Fibroblast of pulmonary artery (primary cell): ENCODE measurements at regions not wholly inside any gene's neighbourhood (a gene's known extent, or its start where the extent isn't known, plus 50 kb on each side); places are given as distances from the start of the nearest gene placed in this dataset.
"Not testable (repeated sequence)": the region's sequence is repeated elsewhere in the genome, so short reads cannot be mapped to it uniquely, and the experiment has no call there.

Experiments
- DNase-seq: peaks from one replicate; pipeline ENCODE4 v3.0.0-alpha.2; 2010; ENCODE audit warnings: low read depth
- H3K4me3 ChIP-seq: replicated peaks from 2 replicates; pipeline ENCODE4 v1.5.1; 2011; ENCODE audit warnings: low read depth, mild to moderate bottlenecking, control low read depth, low read length, moderate library complexity
- TF ChIP-seq, protein P1 (sequence below): IDR thresholded peaks from 2 replicates; pipeline ENCODE4 v1.5.1; 2011; ENCODE audit warnings: mild to moderate bottlenecking, control low read depth, low read length, inconsistent platforms; ENCODE audit errors: missing control alignments

DNA sequence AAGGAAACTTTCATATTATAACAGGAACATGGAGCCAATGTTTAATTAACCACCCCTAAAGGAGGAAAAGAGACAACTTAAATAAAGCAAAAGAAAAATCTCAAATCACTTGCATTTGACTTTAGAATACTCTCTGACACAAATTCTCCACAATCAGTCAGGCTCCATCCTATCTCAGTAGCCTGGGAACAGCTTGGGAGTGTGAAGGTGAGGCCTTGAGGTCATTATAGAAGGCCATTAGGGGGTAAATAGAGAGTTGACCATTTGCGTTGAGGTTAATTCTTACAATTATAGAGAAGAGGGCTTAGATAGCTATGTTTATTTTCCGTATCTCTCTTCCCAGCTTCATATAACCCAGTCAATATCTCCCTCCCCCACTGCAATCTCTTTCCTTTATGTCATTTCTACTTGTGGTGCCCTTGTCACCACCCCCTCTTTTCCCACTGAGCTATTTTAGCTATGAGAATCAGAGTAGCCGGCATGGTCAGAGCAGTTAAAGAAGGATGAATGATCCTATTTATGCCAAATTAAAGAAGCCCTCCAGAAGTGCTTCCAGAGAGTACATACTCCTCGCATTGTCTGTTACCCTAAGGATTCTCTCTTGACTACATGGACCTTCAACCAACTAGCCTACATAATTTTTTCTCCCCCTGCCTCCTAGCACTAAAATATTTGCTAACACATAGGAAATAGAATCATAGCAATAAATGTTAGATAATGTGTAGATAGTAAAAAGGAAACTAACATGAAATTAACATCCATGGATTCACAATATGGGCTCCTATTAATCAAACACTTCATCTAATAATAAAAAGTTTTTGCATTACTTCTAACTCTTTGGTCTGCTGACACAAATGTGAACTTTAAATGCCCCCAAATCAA is 135.2 kb upstream of the KRR1 start:
- DNase-seq = no peak
- TF ChIP-seq, protein P1, sequence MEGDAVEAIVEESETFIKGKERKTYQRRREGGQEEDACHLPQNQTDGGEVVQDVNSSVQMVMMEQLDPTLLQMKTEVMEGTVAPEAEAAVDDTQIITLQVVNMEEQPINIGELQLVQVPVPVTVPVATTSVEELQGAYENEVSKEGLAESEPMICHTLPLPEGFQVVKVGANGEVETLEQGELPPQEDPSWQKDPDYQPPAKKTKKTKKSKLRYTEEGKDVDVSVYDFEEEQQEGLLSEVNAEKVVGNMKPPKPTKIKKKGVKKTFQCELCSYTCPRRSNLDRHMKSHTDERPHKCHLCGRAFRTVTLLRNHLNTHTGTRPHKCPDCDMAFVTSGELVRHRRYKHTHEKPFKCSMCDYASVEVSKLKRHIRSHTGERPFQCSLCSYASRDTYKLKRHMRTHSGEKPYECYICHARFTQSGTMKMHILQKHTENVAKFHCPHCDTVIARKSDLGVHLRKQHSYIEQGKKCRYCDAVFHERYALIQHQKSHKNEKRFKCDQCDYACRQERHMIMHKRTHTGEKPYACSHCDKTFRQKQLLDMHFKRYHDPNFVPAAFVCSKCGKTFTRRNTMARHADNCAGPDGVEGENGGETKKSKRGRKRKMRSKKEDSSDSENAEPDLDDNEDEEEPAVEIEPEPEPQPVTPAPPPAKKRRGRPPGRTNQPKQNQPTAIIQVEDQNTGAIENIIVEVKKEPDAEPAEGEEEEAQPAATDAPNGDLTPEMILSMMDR = no peak
- no peak overlapping the region for H3K4me3 ChIP-seq

DNA sequence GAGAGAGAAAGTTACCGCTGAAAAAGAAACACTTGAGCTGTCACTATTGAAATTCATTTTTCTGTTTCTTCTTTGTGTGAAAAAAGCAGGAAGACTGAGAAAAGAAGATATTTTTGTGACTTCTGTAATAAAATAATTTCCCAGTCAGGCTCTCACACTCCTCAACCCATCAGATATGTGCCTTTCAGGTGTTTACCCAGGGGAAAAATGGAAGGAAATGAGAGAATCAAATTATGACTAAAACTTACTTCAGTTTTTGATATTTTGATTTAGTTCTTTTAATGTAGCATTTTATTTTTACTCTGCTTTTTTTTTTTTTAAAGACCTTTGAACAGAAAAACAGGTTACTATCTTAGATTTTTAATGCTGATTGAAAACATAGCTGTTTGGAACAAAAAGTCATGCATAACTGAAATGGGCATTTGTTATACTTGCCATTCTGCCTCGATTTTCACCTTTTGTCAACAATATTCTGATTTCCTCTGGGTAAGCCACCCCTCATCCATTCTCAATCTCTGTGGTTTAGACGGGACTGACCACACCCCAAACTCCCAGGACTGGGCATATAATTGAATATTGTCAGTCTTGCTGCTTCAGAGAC is 133.2 kb upstream of the KRR1 start:
- no peak for DNase-seq
- TF ChIP-seq, protein P1 = no peak
- no peak overlapping the region for H3K4me3 ChIP-seq

DNA sequence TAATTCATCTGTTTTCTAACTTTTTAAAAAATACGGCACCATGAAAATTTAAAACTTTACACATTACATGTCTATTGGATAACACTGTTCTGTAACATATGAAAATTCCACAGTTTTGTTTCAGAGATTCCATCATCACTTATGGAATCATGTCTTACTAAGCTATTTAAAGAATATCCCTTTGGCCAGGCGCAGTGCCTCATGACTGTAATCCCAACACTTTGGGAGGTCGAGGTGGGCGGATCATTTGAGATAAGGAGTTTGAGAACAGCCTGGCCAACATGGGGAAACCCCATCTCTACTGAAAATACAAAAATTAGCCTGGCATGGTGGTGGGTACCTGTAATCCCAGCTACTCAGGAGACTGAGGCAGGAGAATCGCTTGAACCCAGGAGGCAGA is 131.7 kb upstream of the KRR1 start:
- not testable (repeated sequence) for H3K4me3 ChIP-seq, DNase-seq

DNA sequence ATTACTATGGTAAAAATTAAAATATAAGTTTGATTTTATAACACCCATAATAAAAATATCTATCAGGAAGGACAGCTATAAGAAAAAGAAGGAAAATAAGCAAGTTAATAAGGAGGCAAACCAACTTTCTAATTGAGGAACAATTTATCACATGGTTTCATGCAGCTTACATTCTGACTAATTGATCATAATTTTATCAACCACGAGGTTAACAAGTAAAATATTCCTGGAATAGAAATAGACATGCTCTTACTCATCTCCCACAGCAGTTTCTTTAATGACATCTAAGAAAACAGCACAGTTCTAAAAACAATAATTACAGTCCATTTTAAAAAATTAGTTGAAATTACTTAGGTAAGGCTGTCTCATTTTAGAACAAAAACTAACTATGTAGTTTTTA is 130.8 kb upstream of the KRR1 start:
- TF ChIP-seq, protein P1 = no peak
- DNase-seq = no peak

DNA sequence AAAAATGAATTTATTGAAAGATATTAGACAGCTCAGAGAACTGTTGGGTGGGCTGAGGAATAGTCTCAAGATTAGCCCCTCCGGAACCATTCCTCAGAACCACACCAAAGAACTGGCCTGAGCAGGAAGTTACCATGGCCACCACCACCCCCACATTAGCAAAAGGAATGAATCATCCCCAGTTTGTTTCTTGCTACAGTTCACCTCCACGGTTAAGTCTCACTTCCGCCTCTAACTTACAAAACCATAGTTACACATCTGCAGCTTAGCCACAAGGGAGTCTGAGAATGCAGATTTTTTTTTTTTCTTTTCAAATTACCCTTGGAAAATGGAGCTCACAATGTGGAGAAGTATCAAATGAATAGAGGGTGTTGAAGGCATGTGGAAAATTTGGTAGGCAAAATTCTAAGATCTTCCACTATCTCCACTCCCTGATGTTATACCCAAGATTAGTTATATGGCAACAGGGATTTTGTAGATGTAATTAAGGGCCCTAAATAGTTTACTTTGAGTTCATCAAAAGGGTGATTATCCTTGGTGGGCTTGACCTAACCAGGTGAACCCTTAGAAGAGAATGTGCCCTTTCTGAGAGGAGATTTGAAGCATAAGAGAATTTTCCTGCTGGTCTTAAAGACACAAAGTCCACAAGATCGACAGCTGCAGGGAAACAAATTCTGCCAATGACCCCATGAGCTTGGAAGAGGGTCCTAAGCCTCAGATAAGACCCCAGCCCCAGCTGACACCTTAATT is 129.8 kb upstream of the KRR1 start:
- DNase-seq = peak; percentile 88
- TF ChIP-seq, protein P1 = no peak
- no peak overlapping the region for H3K4me3 ChIP-seq

More for the DNA sequence above, 130.8 kb upstream of the KRR1 start:
- H3K4me3 ChIP-seq = no peak overlapping the region

DNA sequence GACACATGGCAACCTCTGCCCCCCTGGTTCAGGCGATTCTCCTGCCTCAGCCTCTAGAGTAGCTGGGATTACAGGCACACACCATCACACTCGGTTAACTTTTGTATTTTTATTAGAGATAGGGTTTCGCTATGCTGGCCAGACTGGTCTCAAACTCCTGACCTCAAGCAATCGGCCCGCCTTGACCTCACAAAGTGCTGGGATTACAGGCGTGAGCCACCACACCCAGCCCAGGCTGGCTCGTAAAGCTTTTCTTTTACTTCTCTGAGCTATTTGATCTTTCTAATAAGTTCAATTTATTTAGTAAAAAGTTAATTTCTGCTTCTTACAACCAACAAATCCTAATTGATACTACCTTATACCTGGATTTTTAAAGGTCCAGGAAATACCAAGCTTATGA is 127.4 kb upstream of the KRR1 start:
- DNase-seq = no peak
- TF ChIP-seq, protein P1 = no peak
- H3K4me3 ChIP-seq = no peak overlapping the region

DNA sequence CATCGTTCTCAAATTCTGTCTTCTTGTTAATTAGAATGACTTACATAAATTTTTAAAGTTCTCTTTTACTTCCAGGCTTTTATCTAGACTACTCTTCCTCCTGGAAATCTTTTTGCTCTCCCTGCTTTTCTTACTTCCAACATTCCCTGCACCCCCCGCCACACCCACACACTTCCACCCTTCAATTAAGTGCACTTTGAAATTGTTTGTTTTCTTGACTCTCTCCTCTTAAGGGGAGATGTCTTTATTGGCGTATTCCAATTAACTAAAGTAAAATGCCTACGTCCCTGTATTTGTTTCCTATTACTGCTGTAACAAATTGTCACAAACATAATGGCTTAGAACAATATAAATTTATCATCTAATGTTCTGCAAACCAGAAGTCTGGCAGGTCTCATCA is 125.2 kb upstream of the KRR1 start:
- H3K4me3 ChIP-seq = no peak overlapping the region
- TF ChIP-seq, protein P1 = no peak
- no peak for DNase-seq
